ENCODE measurements at regions not wholly inside any gene's neighbourhood (a gene's known extent, or its start where the extent isn't known, plus 50 kb on each side); places are given as distances from the start of the nearest gene placed in this dataset.

DNA sequence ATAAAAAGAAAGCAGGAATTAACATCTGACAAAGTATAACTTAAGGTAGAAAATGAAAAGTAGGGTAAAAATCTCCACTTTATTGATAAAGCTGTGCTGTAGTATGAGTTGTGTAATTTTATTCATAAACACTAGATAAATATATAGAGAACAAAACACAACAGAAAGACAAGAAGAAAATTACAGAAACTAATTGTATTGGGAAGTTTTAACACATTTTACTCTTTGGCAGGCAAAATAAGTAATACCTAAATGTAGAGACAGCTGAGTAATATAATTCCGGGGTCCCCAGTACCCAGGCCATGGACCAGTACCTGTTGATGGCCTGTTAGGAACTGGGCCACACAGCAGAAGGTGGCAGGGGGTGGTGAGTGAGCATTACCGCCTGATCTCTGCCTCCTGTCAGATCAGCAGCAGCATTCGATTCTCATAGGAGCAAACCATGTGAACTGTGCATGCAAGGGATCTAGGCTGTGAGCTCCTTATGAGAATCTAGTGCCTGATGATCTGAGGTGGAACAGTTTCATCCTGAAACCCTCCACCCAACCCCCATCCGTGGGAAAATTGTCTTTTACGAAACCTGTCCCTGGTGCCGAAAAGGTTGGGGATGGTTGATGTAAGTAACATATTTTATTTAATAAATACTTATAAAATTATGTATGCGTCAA, 84.4 kb upstream of the ETV6 start:
- DNase-seq (ENCODE audit: low spot score) (no peak), ATAC-seq (ENCODE audit: low read depth) (no peak)
- TF ChIP-seq CTCF (IDR thresholded peaks at IDR 0.05; ENCODE audit: poor library complexity, severe bottlenecking): no peak
- no peaks in the 10 kb centered on the region for H3K4me1 ChIP-seq (ENCODE audit: insufficient read depth, poor library complexity, severe bottlenecking)
- H3K36me3 ChIP-seq (ENCODE audit: low read depth): no peaks in the 10 kb centered on the region
- no peaks in the 10 kb centered on the region for H3K27me3 ChIP-seq (ENCODE audit: insufficient read depth, poor library complexity, severe bottlenecking)
- no peak overlapping the region for H3K27ac ChIP-seq (ENCODE audit: poor library complexity, severe bottlenecking)
- H3K9me3 ChIP-seq (ENCODE audit: severe bottlenecking): no peaks in the 10 kb centered on the region
- H3K4me3 ChIP-seq (ENCODE audit: severe bottlenecking): no peak overlapping the region

DNA sequence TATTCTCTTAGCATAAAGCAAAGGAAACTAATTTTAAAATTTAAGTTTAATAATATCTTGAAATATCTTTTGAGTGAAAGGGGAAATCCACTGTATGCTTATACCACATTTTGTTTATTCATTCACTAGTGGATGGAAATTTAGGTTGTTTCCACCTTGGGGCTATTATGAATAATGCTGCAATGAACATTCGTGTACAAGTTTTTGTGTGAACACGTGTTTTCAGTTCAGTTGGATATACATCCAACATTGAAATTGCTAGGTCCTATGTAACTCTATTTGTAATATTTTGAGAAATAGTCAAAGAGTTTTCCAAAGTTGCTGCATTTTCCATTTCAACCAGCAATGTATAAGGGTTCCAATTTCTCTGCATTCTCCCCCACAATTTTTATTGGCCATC, 83.7 kb upstream of the ETV6 start:
- no peak for TF ChIP-seq CTCF (IDR thresholded peaks at IDR 0.05; ENCODE audit: poor library complexity, severe bottlenecking)
- Histone ChIP-seq H3K4me3 (ENCODE audit: severe bottlenecking) (no peak overlapping the region), H3K36me3 (ENCODE audit: low read depth) (no peaks in the 10 kb centered on the region)

DNA sequence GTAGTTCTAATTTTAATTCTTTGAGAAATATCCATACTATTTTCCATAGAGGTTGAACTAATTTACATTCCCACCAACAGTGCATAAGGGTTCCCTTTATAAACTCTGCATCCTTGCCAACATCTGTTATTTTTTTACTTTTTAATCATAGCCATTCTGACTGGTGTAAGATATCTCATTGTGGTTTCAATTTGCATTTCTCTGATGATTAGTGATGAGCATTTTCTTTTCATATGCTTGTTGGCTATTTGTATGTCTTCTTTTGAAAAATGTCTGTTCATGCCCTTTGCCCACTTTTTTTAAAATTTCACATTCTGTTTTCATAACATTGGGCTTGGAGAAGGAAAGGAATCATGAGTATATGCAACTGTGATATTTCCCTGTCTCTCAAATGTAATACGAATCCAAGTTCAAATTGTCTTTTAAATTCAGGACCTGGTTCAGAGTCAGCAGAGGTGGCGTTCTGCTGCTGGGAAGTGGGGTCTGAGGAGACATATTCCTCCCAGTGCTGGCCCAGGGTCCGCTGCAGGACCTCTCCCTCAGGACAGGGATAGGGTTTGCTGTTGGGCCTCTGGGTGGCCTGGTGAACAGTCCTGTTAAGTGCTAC, 81.2 kb upstream of the ETV6 start:
- no peaks in the 10 kb centered on the region for H3K4me1 ChIP-seq (ENCODE audit: insufficient read depth, poor library complexity, severe bottlenecking)
- TF ChIP-seq CTCF (IDR thresholded peaks at IDR 0.05; ENCODE audit: poor library complexity, severe bottlenecking): no peak
- no peaks in the 10 kb centered on the region for H3K27me3 ChIP-seq (ENCODE audit: insufficient read depth, poor library complexity, severe bottlenecking)
- DNase-seq (ENCODE audit: low spot score) (no peak), ATAC-seq (ENCODE audit: low read depth) (no peak)
- no peaks in the 10 kb centered on the region for H3K9me3 ChIP-seq (ENCODE audit: severe bottlenecking)
- H3K4me3 ChIP-seq (ENCODE audit: severe bottlenecking): no peak overlapping the region
- no peak overlapping the region for H3K27ac ChIP-seq (ENCODE audit: poor library complexity, severe bottlenecking)
- H3K36me3 ChIP-seq (ENCODE audit: low read depth): no peaks in the 10 kb centered on the region

More for the DNA sequence above, 83.7 kb upstream of the ETV6 start:
- Histone ChIP-seq H3K27me3 (ENCODE audit: insufficient read depth, poor library complexity, severe bottlenecking) (no peaks in the 10 kb centered on the region), H3K27ac (ENCODE audit: poor library complexity, severe bottlenecking) (no peak overlapping the region), H3K4me1 (ENCODE audit: insufficient read depth, poor library complexity, severe bottlenecking) (no peaks in the 10 kb centered on the region), H3K9me3 (ENCODE audit: severe bottlenecking) (no peaks in the 10 kb centered on the region)
- DNase-seq (ENCODE audit: low spot score): no peak
- no peak for ATAC-seq (ENCODE audit: low read depth)

DNA sequence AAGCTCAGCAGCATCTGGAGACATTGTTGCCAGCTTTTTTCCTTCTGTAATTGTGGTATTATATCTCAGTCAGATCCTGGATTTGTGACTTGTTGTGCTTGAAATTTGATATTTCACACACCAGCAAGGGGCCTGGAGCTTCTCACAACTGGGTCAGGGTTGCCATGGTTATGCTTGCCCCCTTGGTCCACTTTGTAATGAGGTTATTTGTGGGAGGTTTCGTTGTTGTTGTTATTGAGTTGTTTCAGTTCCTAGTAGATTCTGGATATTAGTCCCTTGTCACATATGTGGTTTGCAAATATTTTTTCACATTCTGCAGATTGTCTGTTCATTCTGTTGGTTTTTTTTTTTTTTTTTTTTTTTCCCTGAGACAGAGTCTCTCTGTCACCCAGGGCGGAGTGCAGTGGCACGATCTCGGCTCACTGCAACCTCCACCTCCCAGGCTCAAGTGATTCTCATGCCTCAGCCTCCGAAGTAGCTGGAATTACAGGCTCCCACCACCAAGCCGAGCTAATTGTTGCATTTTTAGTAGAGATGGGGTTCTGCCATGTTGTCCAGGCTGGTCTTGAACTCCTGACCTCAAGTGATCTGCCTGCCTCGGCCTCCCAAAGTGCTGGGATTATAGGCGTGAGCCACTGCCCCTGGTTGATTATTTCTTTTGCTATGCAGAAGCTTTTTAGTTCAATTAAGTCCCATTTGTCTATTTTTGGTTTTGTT, 80.6 kb upstream of the ETV6 start:
- DNase-seq (ENCODE audit: low spot score) (no peak), ATAC-seq (ENCODE audit: low read depth) (no peak)
- no peak for TF ChIP-seq CTCF (IDR thresholded peaks at IDR 0.05; ENCODE audit: poor library complexity, severe bottlenecking)
- no peaks in the 10 kb centered on the region for H3K9me3 ChIP-seq (ENCODE audit: severe bottlenecking)
- no peak overlapping the region for H3K4me3 ChIP-seq (ENCODE audit: severe bottlenecking)
- H3K27ac ChIP-seq (ENCODE audit: poor library complexity, severe bottlenecking): no peak overlapping the region
- no peaks in the 10 kb centered on the region for H3K27me3 ChIP-seq (ENCODE audit: insufficient read depth, poor library complexity, severe bottlenecking)
- H3K36me3 ChIP-seq (ENCODE audit: low read depth): no peaks in the 10 kb centered on the region
- H3K4me1 ChIP-seq (ENCODE audit: insufficient read depth, poor library complexity, severe bottlenecking): no peaks in the 10 kb centered on the region
